Lower leg skin (tissue), 3 donors: ENCODE measurements at regions not wholly inside any gene's neighbourhood (a gene's known extent, or its start where the extent isn't known, plus 50 kb on each side); places are given as distances from the start of the nearest gene placed in this dataset.

Source experiments
- POLR2A ChIP-seq, 2 donors: fragments of 450-650 bp; IDR thresholded peaks; one replicate each; pipeline ENCODE4 v1.6.1; 2016 to 2017; ENCODE audit warnings: antibody characterized with exemption in 2 of 2, mild to moderate bottlenecking in 1 of 2, moderate library complexity in 1 of 2
- TF ChIP-seq, protein P1 (sequence below), 3 donors: fragments of 450-650 bp; IDR thresholded peaks; one replicate each; pipeline ENCODE4 v1.5.1; 2016; ENCODE audit warnings: antibody characterized with exemption in 3 of 3, mild to moderate bottlenecking in 3 of 3, moderate library complexity in 2 of 3

GRCh38 chr2:8343031-8343430 lies 338.8 kb upstream of the ID2 start:
- TF ChIP-seq, protein P1, sequence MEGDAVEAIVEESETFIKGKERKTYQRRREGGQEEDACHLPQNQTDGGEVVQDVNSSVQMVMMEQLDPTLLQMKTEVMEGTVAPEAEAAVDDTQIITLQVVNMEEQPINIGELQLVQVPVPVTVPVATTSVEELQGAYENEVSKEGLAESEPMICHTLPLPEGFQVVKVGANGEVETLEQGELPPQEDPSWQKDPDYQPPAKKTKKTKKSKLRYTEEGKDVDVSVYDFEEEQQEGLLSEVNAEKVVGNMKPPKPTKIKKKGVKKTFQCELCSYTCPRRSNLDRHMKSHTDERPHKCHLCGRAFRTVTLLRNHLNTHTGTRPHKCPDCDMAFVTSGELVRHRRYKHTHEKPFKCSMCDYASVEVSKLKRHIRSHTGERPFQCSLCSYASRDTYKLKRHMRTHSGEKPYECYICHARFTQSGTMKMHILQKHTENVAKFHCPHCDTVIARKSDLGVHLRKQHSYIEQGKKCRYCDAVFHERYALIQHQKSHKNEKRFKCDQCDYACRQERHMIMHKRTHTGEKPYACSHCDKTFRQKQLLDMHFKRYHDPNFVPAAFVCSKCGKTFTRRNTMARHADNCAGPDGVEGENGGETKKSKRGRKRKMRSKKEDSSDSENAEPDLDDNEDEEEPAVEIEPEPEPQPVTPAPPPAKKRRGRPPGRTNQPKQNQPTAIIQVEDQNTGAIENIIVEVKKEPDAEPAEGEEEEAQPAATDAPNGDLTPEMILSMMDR (IDR thresholded peaks at IDR 0.05): no peak
- no peak for TF ChIP-seq POLR2A (IDR thresholded peaks at IDR 0.05)
